BJ (cell line): ENCODE measurements at regions not wholly inside any gene's neighbourhood (a gene's known extent, or its start where the extent isn't known, plus 50 kb on each side); places are given as distances from the start of the nearest gene placed in this dataset.

ENCODE experiments used
- CTCF ChIA-PET: fragments of 350-600 bp; formaldehyde crosslinking; extraction: SDS; loops from one replicate; lab custom pipeline; 2021; ENCODE audit warnings: antibody characterized with exemption, inconsistent platforms; lab: Yijun Ruan, JAX
- POLR2A ChIA-PET: fragments of 300-600 bp; sonication (Branson Sonifier 250); formaldehyde crosslinking; extraction: SDS; loops from one replicate; lab custom pipeline; 2021; ENCODE audit warnings: antibody characterized with exemption; lab: Charles Lee
- DNase-seq: peaks from one replicate; pipeline ENCODE4 v3.0.0-alpha.2; 2011; ENCODE audit warnings: low read depth
- H3K27me3 ChIP-seq: 2 replicates; pipeline ENCODE4 v1.6.0; 2011; ENCODE audit warnings: low read length; ENCODE audit not compliant: control insufficient read depth, insufficient read depth
- H3K36me3 ChIP-seq: 2 replicates; pipeline ENCODE4 v1.5.1; 2011; ENCODE audit warnings: low read length; ENCODE audit not compliant: control insufficient read depth, insufficient read depth
- H3K4me3 ChIP-seq: 2 replicates; pipeline ENCODE4 v1.5.1; 2011; ENCODE audit warnings: low read depth, mild to moderate bottlenecking, control low read depth, low read length
- CTCF ChIP-seq: IDR thresholded peaks from 2 replicates; pipeline ENCODE4 v1.5.1; 2011; ENCODE audit warnings: low read depth, mild to moderate bottlenecking, control low read depth, inconsistent platforms, low read length, moderate library complexity; ENCODE audit not compliant: insufficient read depth

GRCh38 chr2:34126279-34126678 lies 527.2 kb upstream of the FAM98A start:
- CTCF ChIA-PET = no interaction called here
- H3K27me3 ChIP-seq = no peaks in the 10 kb centered on the region
- no peaks in the 10 kb centered on the region for H3K36me3 ChIP-seq
- no peak overlapping the region for H3K4me3 ChIP-seq
- no peak for DNase-seq
- no peak for TF ChIP-seq CTCF
- POLR2A ChIA-PET = no interaction called here

GRCh38 chr2:34123996-34124785 lies 525.1 kb upstream of the FAM98A start:
- POLR2A ChIA-PET = no interaction called here
- CTCF ChIA-PET = no interaction called here
- no peak for TF ChIP-seq CTCF
- Histone ChIP-seq H3K36me3 (no peaks in the 10 kb centered on the region), H3K4me3 (no peak overlapping the region), H3K27me3 (no peaks in the 10 kb centered on the region)
- no peak for DNase-seq

GRCh38 chr2:34121076-34121475 lies 522.0 kb upstream of the FAM98A start:
- ChIA-PET POLR2A (no interaction called here), CTCF (interaction anchor here (1.4 kb wide), 1 partner anchor 24 kb away, joined by 4 read pairs; no protein-coding TSS in a partner anchor)
- no peaks in the 10 kb centered on the region for H3K27me3 ChIP-seq
- H3K36me3 ChIP-seq = no peaks in the 10 kb centered on the region
- no peak for DNase-seq
- TF ChIP-seq CTCF = no peak
- H3K4me3 ChIP-seq = no peak overlapping the region

GRCh38 chr2:34115076-34115475 lies 516.0 kb upstream of the FAM98A start:
- no peak for DNase-seq
- ChIA-PET POLR2A (no interaction called here), CTCF (interaction anchor here (1.1 to 1.3 kb wide), 2 partner anchors 14 to 19 kb away, joined by 3 to 4 read pairs; no protein-coding TSS in a partner anchor)
- no peak for TF ChIP-seq CTCF
- H3K27me3 ChIP-seq = no peaks in the 10 kb centered on the region
- no peaks in the 10 kb centered on the region for H3K36me3 ChIP-seq
- no peak overlapping the region for H3K4me3 ChIP-seq

- no peaks in the 10 kb centered on the region for H3K36me3 ChIP-seq
- no peak for DNase-seq
- no peak for TF ChIP-seq CTCF
- H3K27me3 ChIP-seq = no peaks in the 10 kb centered on the region
- no peak overlapping the region for H3K4me3 ChIP-seq
- ChIA-PET CTCF (no interaction called here), POLR2A (no interaction called here)
Observed at GRCh38 chr2:34112161-34112560, 513.1 kb upstream of the FAM98A start.
